ENCODE measurements at regions not wholly inside any gene's neighbourhood (a gene's known extent, or its start where the extent isn't known, plus 50 kb on each side); places are given as distances from the start of the nearest gene placed in this dataset.
A peak's percentile ranks its signal among the peaks of the same experiment; 100 is the strongest.

DNA sequence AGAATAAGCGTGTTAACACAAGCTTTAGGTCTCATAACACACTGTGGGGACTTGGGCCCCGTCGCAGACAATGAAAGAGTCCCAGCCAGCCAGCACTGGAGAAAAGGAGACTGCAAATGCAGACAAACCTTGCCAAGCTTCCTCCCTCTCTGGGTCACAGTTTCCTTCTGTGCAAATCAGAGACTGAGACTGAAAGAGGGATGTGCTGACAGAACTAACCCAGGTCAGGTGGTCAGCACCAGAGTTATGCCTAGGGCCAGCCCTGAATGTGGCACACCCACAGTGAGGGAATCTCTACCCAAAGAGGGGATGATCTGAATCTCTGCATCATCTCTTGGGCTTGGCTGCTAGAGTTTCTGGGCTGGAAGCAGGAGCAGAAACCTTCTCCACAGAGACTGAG lies 282.3 kb upstream of the CCL2 start:
- H3K9me3 ChIP-seq (ENCODE audit: insufficient read depth, low read length), result no peaks in the 10 kb centered on the region
- no peaks in the 10 kb centered on the region for H3K36me3 ChIP-seq (replicated peaks; ENCODE audit: low read depth, low read length)

GRCh38 chr17:33973491-33973890 lies 281.6 kb upstream of the CCL2 start:
- H2AFZ ChIP-seq (ENCODE audit: low read depth, low read length), result no peak overlapping the region
- H3K9me3 ChIP-seq (ENCODE audit: insufficient read depth, low read length), result peaks cover 2% of the 10 kb centered on the region; the same call in 1 of the 2 replicates
- peaks cover 2% of the 10 kb centered on the region for H3K36me3 ChIP-seq (replicated peaks; ENCODE audit: low read depth, low read length)
- H3K79me2 ChIP-seq (ENCODE audit: low read length), result no peaks in the 10 kb centered on the region
- H3K4me2 ChIP-seq (ENCODE audit: low read length), result no peak overlapping the region
- H3K9ac ChIP-seq (ENCODE audit: low read length), result no peak overlapping the region
- no peaks in the 10 kb centered on the region for H4K20me1 ChIP-seq (ENCODE audit: insufficient read depth, low read length)
- H3K4me1 ChIP-seq (ENCODE audit: low read length), result peaks cover 61% of the 10 kb centered on the region
- peak overlapping the region; percentile 78; the same call in 1 of the 2 replicates for H3K27ac ChIP-seq (ENCODE audit: low read length)
- no peak for TF ChIP-seq EZH2phosphoT487 (IDR thresholded peaks at IDR 0.05; ENCODE audit: low read depth)
- TF ChIP-seq, protein P1, sequence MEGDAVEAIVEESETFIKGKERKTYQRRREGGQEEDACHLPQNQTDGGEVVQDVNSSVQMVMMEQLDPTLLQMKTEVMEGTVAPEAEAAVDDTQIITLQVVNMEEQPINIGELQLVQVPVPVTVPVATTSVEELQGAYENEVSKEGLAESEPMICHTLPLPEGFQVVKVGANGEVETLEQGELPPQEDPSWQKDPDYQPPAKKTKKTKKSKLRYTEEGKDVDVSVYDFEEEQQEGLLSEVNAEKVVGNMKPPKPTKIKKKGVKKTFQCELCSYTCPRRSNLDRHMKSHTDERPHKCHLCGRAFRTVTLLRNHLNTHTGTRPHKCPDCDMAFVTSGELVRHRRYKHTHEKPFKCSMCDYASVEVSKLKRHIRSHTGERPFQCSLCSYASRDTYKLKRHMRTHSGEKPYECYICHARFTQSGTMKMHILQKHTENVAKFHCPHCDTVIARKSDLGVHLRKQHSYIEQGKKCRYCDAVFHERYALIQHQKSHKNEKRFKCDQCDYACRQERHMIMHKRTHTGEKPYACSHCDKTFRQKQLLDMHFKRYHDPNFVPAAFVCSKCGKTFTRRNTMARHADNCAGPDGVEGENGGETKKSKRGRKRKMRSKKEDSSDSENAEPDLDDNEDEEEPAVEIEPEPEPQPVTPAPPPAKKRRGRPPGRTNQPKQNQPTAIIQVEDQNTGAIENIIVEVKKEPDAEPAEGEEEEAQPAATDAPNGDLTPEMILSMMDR (IDR thresholded peaks at IDR 0.05; ENCODE audit: low read depth, low read length), result no peak
- H3K27me3 ChIP-seq (ENCODE audit: low read depth, low read length), result no peaks in the 10 kb centered on the region
- no peak overlapping the region for H3K4me3 ChIP-seq (ENCODE audit: low read length)

More for the DNA sequence above, 282.3 kb upstream of the CCL2 start:
- TF ChIP-seq EZH2phosphoT487 (IDR thresholded peaks at IDR 0.05; ENCODE audit: low read depth), result no peak
- TF ChIP-seq, protein P1 (IDR thresholded peaks at IDR 0.05; ENCODE audit: low read depth, low read length), result no peak
- no peaks in the 10 kb centered on the region for H3K79me2 ChIP-seq (ENCODE audit: low read length)
- peak overlapping the region; percentile 55 for H3K9ac ChIP-seq (ENCODE audit: low read length)
- H3K27ac ChIP-seq (ENCODE audit: low read length), result peak overlapping the region; percentile 78
- no peaks in the 10 kb centered on the region for H4K20me1 ChIP-seq (ENCODE audit: insufficient read depth, low read length)
- H3K27me3 ChIP-seq (ENCODE audit: low read depth, low read length), result no peaks in the 10 kb centered on the region
- H3K4me2 ChIP-seq (ENCODE audit: low read length), result peak overlapping the region; percentile 60
- peak overlapping the region; percentile 61; the same call in 1 of the 2 replicates for H2AFZ ChIP-seq (ENCODE audit: low read depth, low read length)
- H3K4me3 ChIP-seq (ENCODE audit: low read length), result no peak overlapping the region
- peaks cover 62% of the 10 kb centered on the region for H3K4me1 ChIP-seq (ENCODE audit: low read length)

DNA sequence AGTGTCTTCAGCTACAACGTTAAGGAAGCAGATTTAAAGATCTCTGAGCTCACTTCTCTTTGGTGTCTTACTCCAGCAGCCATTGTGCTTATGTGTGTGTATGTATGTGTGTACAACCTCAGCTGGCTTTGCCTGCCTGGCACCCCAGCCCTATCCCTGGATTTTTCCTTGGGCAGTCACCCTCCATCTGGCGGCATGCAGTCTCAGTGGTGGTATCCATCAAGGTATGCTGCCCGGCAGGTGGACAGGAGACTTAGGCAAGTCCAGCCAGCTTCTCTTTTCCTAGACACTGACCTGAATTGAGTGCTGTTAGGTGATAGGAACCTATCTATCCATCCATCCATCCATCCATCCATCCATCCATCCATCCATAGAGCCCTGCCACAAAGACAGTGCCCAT lies 280.8 kb upstream of the CCL2 start:
- H3K4me1 ChIP-seq (ENCODE audit: low read length), result peaks cover 61% of the 10 kb centered on the region
- H3K27me3 ChIP-seq (ENCODE audit: low read depth, low read length), result no peaks in the 10 kb centered on the region
- H3K9me3 ChIP-seq (ENCODE audit: insufficient read depth, low read length), result peaks cover 9% of the 10 kb centered on the region
- H4K20me1 ChIP-seq (ENCODE audit: insufficient read depth, low read length), result no peaks in the 10 kb centered on the region
- H3K4me2 ChIP-seq (ENCODE audit: low read length), result no peak overlapping the region
- H3K36me3 ChIP-seq (replicated peaks; ENCODE audit: low read depth, low read length), result peaks cover 9% of the 10 kb centered on the region
- H2AFZ ChIP-seq (ENCODE audit: low read depth, low read length), result no peak overlapping the region
- H3K79me2 ChIP-seq (ENCODE audit: low read length), result no peaks in the 10 kb centered on the region
- no peak overlapping the region for H3K4me3 ChIP-seq (ENCODE audit: low read length)
- TF ChIP-seq, protein P1 (IDR thresholded peaks at IDR 0.05; ENCODE audit: low read depth, low read length), result no peak
- TF ChIP-seq EZH2phosphoT487 (IDR thresholded peaks at IDR 0.05; ENCODE audit: low read depth), result no peak
- H3K9ac ChIP-seq (ENCODE audit: low read length), result no peak overlapping the region
- H3K27ac ChIP-seq (ENCODE audit: low read length), result 0 out of 2 replicates have a peak overlapping the region, but pooled peaks have one; percentile 78

DNA sequence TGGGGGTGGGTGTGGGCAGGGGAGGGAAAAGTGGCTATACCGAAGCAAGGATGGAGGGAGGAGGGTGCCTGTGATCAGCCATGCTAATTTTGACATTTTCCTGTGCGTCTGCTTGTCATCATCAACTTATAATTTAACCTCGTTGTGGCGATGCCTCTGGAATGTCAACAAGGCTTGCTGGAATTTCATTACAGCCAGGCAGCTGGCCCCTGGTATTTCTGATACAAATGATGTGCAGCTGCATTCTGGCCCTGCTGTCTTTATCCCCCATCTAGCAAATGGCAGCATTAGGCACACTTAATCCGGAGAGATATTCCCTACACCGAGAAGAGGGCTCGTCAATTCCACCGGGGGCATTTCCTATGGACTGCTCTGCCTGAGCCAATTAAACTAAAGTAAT lies 278.3 kb upstream of the CCL2 start:
- Histone ChIP-seq H3K9ac (ENCODE audit: low read length) (no peak overlapping the region), H3K4me1 (ENCODE audit: low read length) (peaks cover 61% of the 10 kb centered on the region), H3K9me3 (ENCODE audit: insufficient read depth, low read length) (peaks cover 15% of the 10 kb centered on the region), H4K20me1 (ENCODE audit: insufficient read depth, low read length) (no peaks in the 10 kb centered on the region), H3K4me3 (ENCODE audit: low read length) (no peak overlapping the region), H3K36me3 (replicated peaks; ENCODE audit: low read depth, low read length) (peaks cover 14% of the 10 kb centered on the region), H3K27me3 (ENCODE audit: low read depth, low read length) (no peaks in the 10 kb centered on the region), H2AFZ (ENCODE audit: low read depth, low read length) (no peak overlapping the region), H3K79me2 (ENCODE audit: low read length) (no peaks in the 10 kb centered on the region), H3K4me2 (ENCODE audit: low read length) (no peak overlapping the region), H3K27ac (ENCODE audit: low read length) (no peak overlapping the region)
- TF ChIP-seq, protein P1 (IDR thresholded peaks at IDR 0.05; ENCODE audit: low read depth, low read length), result no peak

Data from OCI-LY3 (cell line).